Cardiac fibroblast (primary cell): ENCODE measurements at regions not wholly inside any gene's neighbourhood (a gene's known extent, or its start where the extent isn't known, plus 50 kb on each side); places are given as distances from the start of the nearest gene placed in this dataset.

Experiments used
- DNase-seq, 2 donors: peaks; one replicate each; pipeline versions ENCODE4 v3.0.0 to v3.0.0-alpha.2; 2010; ENCODE audit warnings: low read depth in 2 of 2
- H3K4me3 ChIP-seq, 2 donors: replicated peaks in 1 of 2; 1 replicate in 1 of 2; 2 replicates in 1 of 2; pipeline ENCODE4 v1.5.1; 2011; ENCODE audit warnings: low read depth in 2 of 2, low read length in 2 of 2, mild to moderate bottlenecking in 2 of 2, moderate library complexity in 1 of 2
- CTCF ChIP-seq: IDR thresholded peaks from one replicate; pipeline ENCODE4 v1.5.1; 2011; ENCODE audit warnings: low read depth, mild to moderate bottlenecking, low read length, inconsistent platforms

GRCh38 chrX:36930491-36930890 lies 77.7 kb upstream of the FAM47C start:
- no peak for TF ChIP-seq CTCF
- DNase-seq = no peak
- H3K4me3 ChIP-seq = no peak overlapping the region

- no peak overlapping the region for H3K4me3 ChIP-seq
- DNase-seq = no peak
- no peak for TF ChIP-seq CTCF
Measured at GRCh38 chrX:36947214-36947613, 61.0 kb upstream of the FAM47C start.

GRCh38 chrX:36950495-36951253 lies 57.5 kb upstream of the FAM47C start:
- DNase-seq = no peak
- no peak overlapping the region for H3K4me3 ChIP-seq
- TF ChIP-seq CTCF = no peak

- TF ChIP-seq CTCF = no peak
- H3K4me3 ChIP-seq = peak overlapping the region; percentile 5 to 14
- DNase-seq = no peak
Measured at GRCh38 chrX:36957425-36958328, 50.5 kb upstream of the FAM47C start.
